ENCODE measurements at regions not wholly inside any gene's neighbourhood (a gene's known extent, or its start where the extent isn't known, plus 50 kb on each side); places are given as distances from the start of the nearest gene placed in this dataset.

- H3K4me3 Mint-ChIP-seq: no peak overlapping the region
- H3K4me1 Mint-ChIP-seq (ENCODE audit: low read depth): no peaks in the 10 kb centered on the region
- DNase-seq: no peak
- peaks cover 39% of the 10 kb centered on the region for H3K27me3 Mint-ChIP-seq
- no peak overlapping the region for H3K27ac Mint-ChIP-seq
- H3K9me3 Mint-ChIP-seq: no peaks in the 10 kb centered on the region
- H3K36me3 Mint-ChIP-seq (ENCODE audit: low read depth): no peaks in the 10 kb centered on the region
Observed at GRCh38 chr11:45483416-45483815, 182.0 kb downstream of the CHST1 start.

- DNase-seq: no peak
- Mint-ChIP-seq H3K27me3 (peaks cover 39% of the 10 kb centered on the region), H3K36me3 (ENCODE audit: low read depth) (no peaks in the 10 kb centered on the region), H3K27ac (no peak overlapping the region), H3K4me1 (ENCODE audit: low read depth) (no peaks in the 10 kb centered on the region), H3K9me3 (no peaks in the 10 kb centered on the region), H3K4me3 (no peak overlapping the region)
Observed at GRCh38 chr11:45482331-45482730, 183.1 kb downstream of the CHST1 start.

GRCh38 chr11:45481026-45481425, 184.4 kb downstream of the CHST1 start:
- no peaks in the 10 kb centered on the region for H3K9me3 Mint-ChIP-seq
- no peak for DNase-seq
- H3K4me3 Mint-ChIP-seq: no peak overlapping the region
- peaks cover 39% of the 10 kb centered on the region for H3K27me3 Mint-ChIP-seq
- no peaks in the 10 kb centered on the region for H3K36me3 Mint-ChIP-seq (ENCODE audit: low read depth)
- H3K4me1 Mint-ChIP-seq (ENCODE audit: low read depth): no peaks in the 10 kb centered on the region
- no peak overlapping the region for H3K27ac Mint-ChIP-seq

- Mint-ChIP-seq H3K27ac (no peak overlapping the region), H3K4me1 (ENCODE audit: low read depth) (no peaks in the 10 kb centered on the region), H3K4me3 (no peak overlapping the region), H3K27me3 (peaks cover 25% of the 10 kb centered on the region), H3K36me3 (ENCODE audit: low read depth) (no peaks in the 10 kb centered on the region), H3K9me3 (no peaks in the 10 kb centered on the region)
- DNase-seq: no peak
Observed at GRCh38 chr11:45477588-45477987, 187.8 kb downstream of the CHST1 start.

GRCh38 chr11:45476126-45476525, 189.3 kb downstream of the CHST1 start:
- Mint-ChIP-seq H3K27me3 (peaks cover 20% of the 10 kb centered on the region), H3K4me1 (ENCODE audit: low read depth) (no peaks in the 10 kb centered on the region), H3K9me3 (no peaks in the 10 kb centered on the region), H3K4me3 (no peak overlapping the region), H3K36me3 (ENCODE audit: low read depth) (no peaks in the 10 kb centered on the region), H3K27ac (no peak overlapping the region)
- no peak for DNase-seq

- no peak for DNase-seq
- Mint-ChIP-seq H3K36me3 (ENCODE audit: low read depth) (no peaks in the 10 kb centered on the region), H3K4me3 (no peak overlapping the region), H3K27me3 (peaks cover 13% of the 10 kb centered on the region), H3K9me3 (no peaks in the 10 kb centered on the region), H3K4me1 (ENCODE audit: low read depth) (no peaks in the 10 kb centered on the region), H3K27ac (no peak overlapping the region)
Observed at GRCh38 chr11:45475173-45475572, 189.0 kb upstream of the SYT13 start.

- Mint-ChIP-seq H3K36me3 (ENCODE audit: low read depth) (no peaks in the 10 kb centered on the region), H3K4me3 (no peak overlapping the region)
Observed at GRCh38 chr11:45473341-45473895, 187.3 kb upstream of the SYT13 start.

GRCh38 chr11:45472716-45473317, 186.7 kb upstream of the SYT13 start:
- Mint-ChIP-seq H3K4me3 (no peak overlapping the region), H3K4me1 (ENCODE audit: low read depth) (no peaks in the 10 kb centered on the region)

More at GRCh38 chr11:45473341-45473895, 187.3 kb upstream of the SYT13 start:
- Mint-ChIP-seq H3K4me1 (ENCODE audit: low read depth) (no peaks in the 10 kb centered on the region), H3K9me3 (no peaks in the 10 kb centered on the region), H3K27ac (no peak overlapping the region), H3K27me3 (no peaks in the 10 kb centered on the region)
- no peak for DNase-seq

GRCh38 chr11:45471266-45471665, 185.1 kb upstream of the SYT13 start:
- Mint-ChIP-seq H3K4me1 (ENCODE audit: low read depth) (no peaks in the 10 kb centered on the region), H3K27me3 (no peaks in the 10 kb centered on the region), H3K36me3 (ENCODE audit: low read depth) (no peaks in the 10 kb centered on the region), H3K27ac (no peak overlapping the region), H3K9me3 (no peaks in the 10 kb centered on the region), H3K4me3 (no peak overlapping the region)
- no peak for DNase-seq

More at GRCh38 chr11:45472716-45473317, 186.7 kb upstream of the SYT13 start:
- Mint-ChIP-seq H3K27ac (no peak overlapping the region), H3K36me3 (ENCODE audit: low read depth) (no peaks in the 10 kb centered on the region), H3K27me3 (no peaks in the 10 kb centered on the region), H3K9me3 (no peaks in the 10 kb centered on the region)
- DNase-seq: no peak

- no peaks in the 10 kb centered on the region for H3K4me1 Mint-ChIP-seq (ENCODE audit: low read depth)
- no peaks in the 10 kb centered on the region for H3K36me3 Mint-ChIP-seq (ENCODE audit: low read depth)
- no peak overlapping the region for H3K27ac Mint-ChIP-seq
- no peak overlapping the region for H3K4me3 Mint-ChIP-seq
- H3K9me3 Mint-ChIP-seq: no peaks in the 10 kb centered on the region
- DNase-seq: no peak
- H3K27me3 Mint-ChIP-seq: no peaks in the 10 kb centered on the region
Observed at GRCh38 chr11:45470794-45471167, 184.6 kb upstream of the SYT13 start.

GRCh38 chr11:45470151-45470793, 184.1 kb upstream of the SYT13 start:
- no peaks in the 10 kb centered on the region for H3K27me3 Mint-ChIP-seq
- no peak overlapping the region for H3K4me3 Mint-ChIP-seq

GRCh38 chr11:45468267-45468856, 182.2 kb upstream of the SYT13 start:
- Mint-ChIP-seq H3K27me3 (no peaks in the 10 kb centered on the region), H3K36me3 (ENCODE audit: low read depth) (no peaks in the 10 kb centered on the region), H3K27ac (no peak overlapping the region), H3K4me3 (no peak overlapping the region), H3K4me1 (ENCODE audit: low read depth) (no peaks in the 10 kb centered on the region), H3K9me3 (no peaks in the 10 kb centered on the region)
- no peak for DNase-seq

More at GRCh38 chr11:45470151-45470793, 184.1 kb upstream of the SYT13 start:
- Mint-ChIP-seq H3K27ac (no peak overlapping the region), H3K36me3 (ENCODE audit: low read depth) (no peaks in the 10 kb centered on the region), H3K4me1 (ENCODE audit: low read depth) (no peaks in the 10 kb centered on the region), H3K9me3 (no peaks in the 10 kb centered on the region)
- no peak for DNase-seq

- Mint-ChIP-seq H3K4me3 (no peak overlapping the region), H3K9me3 (no peaks in the 10 kb centered on the region), H3K27ac (no peak overlapping the region), H3K27me3 (peaks cover 2% of the 10 kb centered on the region), H3K4me1 (ENCODE audit: low read depth) (no peaks in the 10 kb centered on the region), H3K36me3 (ENCODE audit: low read depth) (no peaks in the 10 kb centered on the region)
- no peak for DNase-seq
Observed at GRCh38 chr11:45463541-45463940, 177.4 kb upstream of the SYT13 start.

GRCh38 chr11:45461514-45461913, 175.4 kb upstream of the SYT13 start:
- H3K27me3 Mint-ChIP-seq: peaks cover 6% of the 10 kb centered on the region
- H3K27ac Mint-ChIP-seq: no peak overlapping the region
- H3K4me1 Mint-ChIP-seq (ENCODE audit: low read depth): no peaks in the 10 kb centered on the region
- DNase-seq: no peak
- no peaks in the 10 kb centered on the region for H3K9me3 Mint-ChIP-seq
- H3K36me3 Mint-ChIP-seq (ENCODE audit: low read depth): no peaks in the 10 kb centered on the region
- no peak overlapping the region for H3K4me3 Mint-ChIP-seq

GRCh38 chr11:45459491-45459890, 173.3 kb upstream of the SYT13 start:
- DNase-seq: no peak
- no peak overlapping the region for H3K27ac Mint-ChIP-seq
- H3K4me3 Mint-ChIP-seq: no peak overlapping the region
- no peaks in the 10 kb centered on the region for H3K9me3 Mint-ChIP-seq
- no peaks in the 10 kb centered on the region for H3K4me1 Mint-ChIP-seq (ENCODE audit: low read depth)
- H3K36me3 Mint-ChIP-seq (ENCODE audit: low read depth): no peaks in the 10 kb centered on the region
- peaks cover 6% of the 10 kb centered on the region for H3K27me3 Mint-ChIP-seq

Measured in activated T-cell treated with anti-CD3 and anti-CD28 coated beads, Interleukin-2, amount 50 U/mL, for 24 hours (primary cell).